Karpas-422 (cell line): ENCODE measurements at regions not wholly inside any gene's neighbourhood (a gene's known extent, or its start where the extent isn't known, plus 50 kb on each side); places are given as distances from the start of the nearest gene placed in this dataset.
"Not testable (repeated sequence)": the region's sequence is repeated elsewhere in the genome, so short reads cannot be mapped to it uniquely, and the experiment has no call there.

Experiments
- DNase-seq: peaks from one replicate; pipeline ENCODE4 v3.0.0-alpha.2; 2015
- H2AFZ ChIP-seq: fragments of 200-600 bp; sonication (generic); 2 replicates; pipeline ENCODE4 v1.6.1; 2014; ENCODE audit warnings: antibody characterized with exemption, low read length, mixed read lengths
- H3K27ac ChIP-seq: fragments of 200-600 bp; sonication (generic); 2 replicates; pipeline ENCODE4 v1.5.1; 2014; ENCODE audit warnings: mild to moderate bottlenecking, low read length, moderate library complexity
- H3K27me3 ChIP-seq: fragments of 200-600 bp; sonication (generic); 2 replicates; pipeline ENCODE4 v1.6.1; 2014; ENCODE audit warnings: low read length, mixed read lengths
- H3K36me3 ChIP-seq: fragments of 200-600 bp; sonication (generic); 2 replicates; pipeline ENCODE4 v1.6.1; 2014; ENCODE audit warnings: low read length, mixed read lengths; ENCODE audit not compliant: insufficient read depth
- H3K4me1 ChIP-seq: fragments of 200-600 bp; sonication (generic); 2 replicates; pipeline ENCODE4 v1.6.1; 2014; ENCODE audit warnings: mild to moderate bottlenecking, low read length, mixed read lengths
- H3K4me2 ChIP-seq: fragments of 200-600 bp; sonication (generic); 2 replicates; pipeline ENCODE4 v1.6.1; 2014; ENCODE audit warnings: low read length, low read depth, mild to moderate bottlenecking; ENCODE audit not compliant: poor library complexity, severe bottlenecking
- H3K4me3 ChIP-seq: fragments of 200-600 bp; sonication (generic); 2 replicates; pipeline ENCODE4 v1.5.1; 2014; ENCODE audit warnings: mild to moderate bottlenecking, antibody characterized with exemption, low read length, mixed read lengths
- H3K79me2 ChIP-seq: fragments of 200-600 bp; sonication (generic); 2 replicates; pipeline ENCODE4 v1.6.1; 2014; ENCODE audit warnings: mild to moderate bottlenecking, low read length, mixed read lengths
- H3K9ac ChIP-seq: fragments of 200-600 bp; sonication (generic); 2 replicates; pipeline ENCODE4 v1.6.0; 2014; ENCODE audit warnings: low read length
- H3K9me2 ChIP-seq: fragments of 200-600 bp; sonication (generic), shearing (Covaris generic); replicated peaks from 2 replicates; pipeline ENCODE4 v1.6.0; 2014; ENCODE audit warnings: mild to moderate bottlenecking, low read length, moderate library complexity; ENCODE audit not compliant: insufficient read depth
- H3K9me3 ChIP-seq: fragments of 300-700, 200-600 bp; sonication (generic); 2 replicates; pipeline ENCODE4 v1.6.1; 2014; ENCODE audit warnings: low read length, mixed read lengths
- H4K20me1 ChIP-seq: fragments of 200-600 bp; sonication (generic); 2 replicates; pipeline ENCODE4 v1.6.1; 2014; ENCODE audit warnings: mild to moderate bottlenecking, antibody characterized with exemption, low read length, low read depth; ENCODE audit not compliant: insufficient read depth

DNA sequence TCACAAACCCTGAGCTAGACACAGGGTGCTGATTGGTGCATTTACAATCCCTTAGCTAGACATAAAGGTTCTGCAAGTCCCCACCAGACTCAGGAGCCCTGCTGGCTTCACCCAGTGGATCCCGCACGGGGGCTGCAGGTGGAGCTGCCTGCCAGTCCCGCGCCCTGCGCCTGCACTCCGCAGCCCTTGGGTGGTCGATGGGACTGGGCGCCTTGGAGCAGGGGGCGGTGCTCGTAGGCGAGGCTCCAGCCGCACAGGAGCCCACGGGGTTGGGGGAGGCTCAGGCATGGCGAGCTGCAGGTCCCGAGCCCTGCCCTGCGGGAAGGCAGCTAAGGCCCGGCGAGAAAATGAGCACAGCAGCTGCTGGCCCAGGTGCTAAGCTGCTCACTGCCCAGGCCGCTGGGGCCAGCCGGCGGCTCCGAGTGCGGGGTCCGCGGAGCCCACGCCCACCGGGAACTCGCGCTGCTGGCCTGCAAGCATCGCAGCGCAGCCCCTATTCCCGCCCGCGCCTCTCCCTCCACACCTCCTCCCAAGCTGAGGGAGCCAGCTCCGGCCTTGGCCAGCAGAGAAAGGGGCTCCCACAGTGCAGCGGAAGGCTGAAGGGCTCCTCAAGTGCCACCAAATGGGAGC is 155.2 kb downstream of the SLC25A46 start:
- not testable (repeated sequence) for H3K79me2 ChIP-seq, H3K4me2 ChIP-seq, H3K9me3 ChIP-seq, H3K27me3 ChIP-seq, H3K4me3 ChIP-seq, H3K9me2 ChIP-seq, H3K9ac ChIP-seq, H3K36me3 ChIP-seq, H2AFZ ChIP-seq, DNase-seq, H4K20me1 ChIP-seq, H3K4me1 ChIP-seq, H3K27ac ChIP-seq

DNA sequence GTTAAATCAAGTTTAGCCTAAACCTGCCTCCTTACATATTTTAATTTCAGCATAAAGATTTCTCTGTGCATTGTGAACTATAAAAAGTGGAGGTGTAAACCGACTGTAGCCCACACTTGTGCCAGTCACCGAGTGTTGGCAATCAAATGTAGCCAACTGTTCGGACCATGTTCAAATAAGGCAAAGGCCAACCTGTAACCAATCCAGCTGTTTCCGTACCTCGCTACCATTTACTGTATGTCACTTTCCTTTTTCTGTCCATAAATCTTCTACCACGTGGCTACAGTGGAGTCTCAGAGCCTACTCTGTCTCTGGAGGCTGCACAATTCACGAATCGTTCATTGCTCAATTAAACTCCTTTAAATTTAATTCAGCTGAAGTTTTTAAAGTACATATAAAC is 156.0 kb downstream of the SLC25A46 start:
- no peaks in the 10 kb centered on the region for H4K20me1 ChIP-seq
- no peaks in the 10 kb centered on the region for H3K36me3 ChIP-seq
- no peak overlapping the region for H3K9ac ChIP-seq
- no peaks in the 10 kb centered on the region for H3K27me3 ChIP-seq
- no peak overlapping the region for H3K4me3 ChIP-seq
- no peaks in the 10 kb centered on the region for H3K79me2 ChIP-seq
- no peaks in the 10 kb centered on the region for H3K9me3 ChIP-seq
- H3K4me1 ChIP-seq, result peaks cover 5% of the 10 kb centered on the region
- H2AFZ ChIP-seq, result no peak overlapping the region
- DNase-seq, result no peak
- no peak overlapping the region for H3K27ac ChIP-seq
- no peak overlapping the region for H3K4me2 ChIP-seq
- no peaks in the 10 kb centered on the region for H3K9me2 ChIP-seq

DNA sequence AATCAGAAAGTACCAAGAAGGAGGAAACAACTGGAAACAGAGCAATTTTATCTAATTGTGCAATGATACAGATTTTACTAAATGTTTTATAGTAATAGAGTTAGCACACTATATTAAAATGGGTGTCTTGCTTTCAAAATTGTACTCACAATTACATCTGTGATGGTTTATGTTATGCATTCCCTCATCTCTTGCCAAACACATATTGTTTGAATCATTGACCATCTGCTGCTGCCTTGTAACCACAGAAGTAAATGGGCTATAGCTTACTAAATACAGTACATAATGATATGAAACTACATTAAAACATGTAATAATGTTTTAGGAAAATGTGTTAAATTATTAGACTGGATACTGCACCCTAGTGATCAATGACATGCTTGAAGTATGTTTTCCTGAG is 158.1 kb downstream of the SLC25A46 start:
- Histone ChIP-seq H3K4me1 (peaks cover 25% of the 10 kb centered on the region), H2AFZ (no peak overlapping the region), H3K4me3 (no peak overlapping the region), H3K9me2 (no peaks in the 10 kb centered on the region), H4K20me1 (no peaks in the 10 kb centered on the region), H3K4me2 (no peak overlapping the region), H3K36me3 (no peaks in the 10 kb centered on the region), H3K79me2 (no peaks in the 10 kb centered on the region), H3K9me3 (no peaks in the 10 kb centered on the region), H3K27me3 (no peaks in the 10 kb centered on the region), H3K27ac (no peak overlapping the region), H3K9ac (no peak overlapping the region)
- no peak for DNase-seq

DNA sequence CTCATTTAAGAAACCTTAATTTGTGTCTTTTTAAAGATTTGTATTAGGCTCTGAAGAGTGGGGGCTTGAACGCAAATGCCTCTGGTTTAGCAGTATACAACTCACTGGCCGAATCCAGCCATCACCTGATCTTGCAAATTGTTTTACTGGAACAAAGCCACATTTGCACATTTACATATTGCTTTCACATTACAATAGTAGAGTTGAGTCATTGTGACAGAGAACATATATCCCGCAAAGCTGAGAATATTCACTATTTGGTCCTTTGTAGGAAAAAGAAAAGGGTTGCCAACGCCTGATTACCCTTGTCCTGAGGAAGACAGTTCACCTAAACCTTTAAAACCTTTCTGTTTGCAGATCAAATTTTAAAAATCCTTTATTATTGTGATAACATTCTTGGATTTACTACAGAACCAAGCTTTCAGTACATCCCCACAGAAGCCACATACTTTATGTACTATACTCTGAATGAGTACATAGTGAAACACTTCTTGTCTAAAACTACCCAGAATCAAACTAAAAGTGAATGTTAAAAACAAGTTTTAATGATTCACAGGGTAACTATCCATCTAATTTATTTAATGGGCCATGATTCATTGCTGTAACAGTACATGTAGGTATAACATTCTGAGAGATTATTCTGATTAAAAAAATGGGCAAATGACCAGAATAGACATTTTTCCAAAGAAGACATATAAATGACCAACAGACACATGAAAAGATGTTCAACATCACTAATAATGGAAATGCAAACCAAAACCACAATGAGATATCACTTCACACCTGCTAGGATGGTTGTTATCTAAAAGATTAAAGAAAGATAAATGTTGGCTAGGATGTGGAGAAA is 161.0 kb downstream of the SLC25A46 start:
- H3K9me2 ChIP-seq, result no peaks in the 10 kb centered on the region
- no peaks in the 10 kb centered on the region for H3K9me3 ChIP-seq
- no peaks in the 10 kb centered on the region for H3K27me3 ChIP-seq
- no peaks in the 10 kb centered on the region for H3K36me3 ChIP-seq
- peak overlapping the region; percentile 26; the same call in 1 of the 2 replicates for H3K27ac ChIP-seq
- H3K79me2 ChIP-seq, result no peaks in the 10 kb centered on the region
- no peaks in the 10 kb centered on the region for H4K20me1 ChIP-seq
- H3K9ac ChIP-seq, result no peak overlapping the region
- no peak for DNase-seq
- peak overlapping the region; percentile 28; the same call in 1 of the 2 replicates for H3K4me3 ChIP-seq
- peaks cover 25% of the 10 kb centered on the region for H3K4me1 ChIP-seq
- peak overlapping the region; percentile 33 for H3K4me2 ChIP-seq
- H2AFZ ChIP-seq, result no peak overlapping the region

DNA sequence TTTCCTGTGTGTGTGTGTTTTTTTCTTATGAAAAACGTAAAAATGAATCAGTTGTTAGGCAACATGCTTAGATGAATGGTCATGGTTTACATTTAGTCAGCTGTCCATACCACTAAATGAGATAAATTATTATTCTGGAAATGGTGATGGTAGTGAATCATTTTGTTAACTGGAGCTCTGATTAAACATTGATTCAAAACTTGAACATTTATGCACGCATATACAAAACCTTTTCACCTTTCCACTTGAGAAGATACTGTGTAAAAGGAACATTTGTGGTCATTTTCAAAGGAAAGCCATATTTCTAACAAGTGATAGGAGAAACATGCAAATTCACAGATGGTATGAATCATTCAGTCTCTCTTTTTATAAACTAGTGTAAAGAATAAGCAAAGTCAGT is 162.0 kb downstream of the SLC25A46 start:
- peak overlapping the region; percentile 22 for H3K4me2 ChIP-seq
- H3K4me1 ChIP-seq, result peaks cover 25% of the 10 kb centered on the region
- H3K27ac ChIP-seq, result no peak overlapping the region; the same call in 1 of the 2 replicates

DNA sequence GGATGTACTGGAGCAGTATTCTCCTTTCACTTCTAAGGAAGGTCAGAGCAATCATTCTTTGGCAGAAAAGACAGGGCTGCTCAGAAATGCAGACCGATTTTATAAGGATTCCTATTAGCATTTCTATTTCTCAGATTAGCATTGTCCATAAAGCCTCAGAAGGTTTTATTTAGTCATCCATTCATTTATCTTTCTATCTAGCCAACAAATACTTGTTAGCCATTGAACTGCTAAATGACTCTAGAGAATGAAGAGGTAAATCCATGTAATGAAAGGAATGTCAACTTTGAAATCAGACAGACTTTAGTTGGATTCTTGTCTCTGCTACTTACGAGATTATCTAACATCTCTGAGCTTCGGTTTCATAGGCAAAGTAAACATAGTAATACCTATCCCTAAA is 165.2 kb downstream of the SLC25A46 start:
- H3K9me3 ChIP-seq, result no peaks in the 10 kb centered on the region
- no peaks in the 10 kb centered on the region for H3K36me3 ChIP-seq
- H3K27ac ChIP-seq, result no peak overlapping the region
- no peak overlapping the region for H3K4me2 ChIP-seq
- no peaks in the 10 kb centered on the region for H4K20me1 ChIP-seq
- H3K4me3 ChIP-seq, result no peak overlapping the region
- H3K9me2 ChIP-seq, result no peaks in the 10 kb centered on the region
- H3K79me2 ChIP-seq, result no peaks in the 10 kb centered on the region
- no peak overlapping the region for H3K9ac ChIP-seq
- no peaks in the 10 kb centered on the region for H3K27me3 ChIP-seq
- peaks cover 25% of the 10 kb centered on the region for H3K4me1 ChIP-seq
- no peak overlapping the region for H2AFZ ChIP-seq
- no peak for DNase-seq

More for the DNA sequence above, 162.0 kb downstream of the SLC25A46 start:
- Histone ChIP-seq H3K36me3 (no peaks in the 10 kb centered on the region), H3K79me2 (no peaks in the 10 kb centered on the region), H3K27me3 (no peaks in the 10 kb centered on the region), H3K9ac (no peak overlapping the region), H3K9me3 (no peaks in the 10 kb centered on the region), H2AFZ (no peak overlapping the region), H4K20me1 (no peaks in the 10 kb centered on the region), H3K9me2 (no peaks in the 10 kb centered on the region), H3K4me3 (no peak overlapping the region)
- DNase-seq, result no peak

DNA sequence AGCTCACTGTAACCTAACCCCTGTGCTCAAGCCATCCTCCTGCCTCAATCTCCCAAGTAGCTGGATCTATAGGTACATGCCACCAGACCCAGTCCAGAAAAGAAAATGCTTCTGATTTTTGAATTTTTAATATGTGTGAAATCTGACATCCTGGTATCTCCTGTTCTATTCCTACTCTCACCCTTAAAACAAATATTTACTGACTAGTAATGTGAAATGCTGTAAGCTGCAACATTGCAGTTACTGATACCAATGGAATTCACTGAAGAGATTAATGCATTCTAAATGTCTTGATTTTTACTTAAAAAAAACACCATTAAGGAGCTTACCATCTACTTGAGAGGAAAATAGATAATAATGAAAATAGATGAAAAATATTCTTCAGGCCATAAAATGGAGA is 162.7 kb upstream of the TSLP start:
- no peaks in the 10 kb centered on the region for H4K20me1 ChIP-seq
- H3K79me2 ChIP-seq, result no peaks in the 10 kb centered on the region
- no peaks in the 10 kb centered on the region for H3K9me3 ChIP-seq
- H3K36me3 ChIP-seq, result no peaks in the 10 kb centered on the region
- no peak overlapping the region for H2AFZ ChIP-seq
- H3K4me1 ChIP-seq, result no peaks in the 10 kb centered on the region
- DNase-seq, result no peak
- H3K27me3 ChIP-seq, result no peaks in the 10 kb centered on the region
- H3K4me3 ChIP-seq, result no peak overlapping the region
- no peak overlapping the region for H3K4me2 ChIP-seq
- no peak overlapping the region for H3K9ac ChIP-seq
- no peak overlapping the region for H3K27ac ChIP-seq
- no peaks in the 10 kb centered on the region for H3K9me2 ChIP-seq

DNA sequence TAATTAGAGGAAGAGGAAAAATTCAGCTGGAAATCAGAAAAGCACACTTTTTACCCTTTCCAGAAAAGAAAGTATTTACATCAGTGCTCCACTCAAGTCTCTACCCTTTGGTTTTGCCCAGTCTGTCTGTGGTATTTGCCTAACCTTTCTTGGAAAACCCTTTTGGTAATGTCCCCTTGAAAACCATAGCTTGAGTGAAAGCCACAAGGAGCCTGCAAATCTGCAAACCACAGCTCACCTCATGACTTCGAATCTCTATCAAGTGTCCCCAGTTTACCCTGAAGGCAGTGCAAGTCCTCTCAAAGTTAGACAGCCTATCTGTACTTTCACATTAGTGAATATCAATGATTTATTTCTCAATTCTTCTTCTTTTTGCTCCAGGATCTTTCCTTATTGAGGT is 162.1 kb upstream of the TSLP start:
- Histone ChIP-seq H3K4me1 (no peaks in the 10 kb centered on the region), H3K9me3 (no peaks in the 10 kb centered on the region), H3K36me3 (no peaks in the 10 kb centered on the region), H3K9ac (no peak overlapping the region), H3K4me3 (no peak overlapping the region), H4K20me1 (no peaks in the 10 kb centered on the region), H3K27ac (no peak overlapping the region), H3K79me2 (no peaks in the 10 kb centered on the region), H3K4me2 (no peak overlapping the region), H3K9me2 (no peaks in the 10 kb centered on the region), H2AFZ (no peak overlapping the region), H3K27me3 (no peaks in the 10 kb centered on the region)
- no peak for DNase-seq
